Smooth muscle cell (in vitro differentiated cells): ENCODE measurements at regions not wholly inside any gene's neighbourhood (a gene's known extent, or its start where the extent isn't known, plus 50 kb on each side); places are given as distances from the start of the nearest gene placed in this dataset.

Source experiments
- DNase-seq: peaks from one replicate; lab custom pipeline; 2025; ENCODE audit not compliant: unreplicated experiment; lab: John Stamatoyannopoulos, UW
- H2AFZ ChIP-seq: fragments of 200-600 bp; sonication (generic); 2 replicates; pipeline ENCODE4 v1.6.0; 2016; ENCODE audit warnings: antibody characterized with exemption, low read depth, mild to moderate bottlenecking
- H3F3A ChIP-seq: fragments of 200-600 bp; sonication (generic); 2 replicates; pipeline ENCODE4 v1.6.0; 2017; ENCODE audit warnings: antibody characterized with exemption, low read depth
- H3K27ac ChIP-seq: fragments of 200-600 bp; sonication (generic); 2 replicates; pipeline ENCODE4 v1.5.1; 2016; ENCODE audit warnings: low read depth, mild to moderate bottlenecking
- H3K27me3 ChIP-seq: fragments of 200-600 bp; sonication (generic); 2 replicates; pipeline ENCODE4 v1.6.1; 2016; ENCODE audit warnings: low read depth, mild to moderate bottlenecking
- H3K36me3 ChIP-seq: fragments of 200-600 bp; sonication (generic); 2 replicates; pipeline ENCODE4 v1.5.1; 2016; ENCODE audit warnings: low read depth
- H3K4me1 ChIP-seq: fragments of 200-600 bp; sonication (generic); 2 replicates; pipeline ENCODE4 v1.5.1; 2016; ENCODE audit warnings: low read depth
- H3K4me2 ChIP-seq: fragments of 200-600 bp; sonication (generic); 2 replicates; pipeline ENCODE4 v1.6.0; 2016; ENCODE audit warnings: mild to moderate bottlenecking
- H3K4me3 ChIP-seq: fragments of 200-600 bp; sonication (generic); 2 replicates; pipeline ENCODE4 v1.5.1; 2016; ENCODE audit warnings: mild to moderate bottlenecking
- H3K79me2 ChIP-seq: fragments of 200-600 bp; sonication (generic); 2 replicates; pipeline ENCODE4 v1.6.0; 2016; ENCODE audit warnings: low read depth, mild to moderate bottlenecking
- H3K9ac ChIP-seq: fragments of 200-600 bp; sonication (generic); 2 replicates; pipeline ENCODE4 v1.6.0; 2016; ENCODE audit warnings: low read depth
- H3K9me3 ChIP-seq: fragments of 200-600 bp; sonication (generic); replicated peaks from 2 replicates; pipeline ENCODE4 v1.5.1; 2016; ENCODE audit warnings: low read depth
- H4K20me1 ChIP-seq: fragments of 200-600 bp; sonication (generic); 2 replicates; pipeline ENCODE4 v1.6.0; 2016; ENCODE audit warnings: low read depth
- CTCF ChIP-seq: fragments of 200-600 bp; sonication (generic); IDR thresholded peaks from 2 replicates; pipeline ENCODE4 v1.5.1; 2017; ENCODE audit warnings: borderline replicate concordance, mild to moderate bottlenecking, antibody characterized with exemption; ENCODE audit not compliant: insufficient read depth, poor library complexity, severe bottlenecking
- WGBS: methylation state at CpG from one replicate; pipeline ENCODE4 v1.1.7; 2016; ENCODE audit warnings: low lambda C conversion rate; 5-methylcytosine and 5-hydroxymethylcytosine counted together

DNA sequence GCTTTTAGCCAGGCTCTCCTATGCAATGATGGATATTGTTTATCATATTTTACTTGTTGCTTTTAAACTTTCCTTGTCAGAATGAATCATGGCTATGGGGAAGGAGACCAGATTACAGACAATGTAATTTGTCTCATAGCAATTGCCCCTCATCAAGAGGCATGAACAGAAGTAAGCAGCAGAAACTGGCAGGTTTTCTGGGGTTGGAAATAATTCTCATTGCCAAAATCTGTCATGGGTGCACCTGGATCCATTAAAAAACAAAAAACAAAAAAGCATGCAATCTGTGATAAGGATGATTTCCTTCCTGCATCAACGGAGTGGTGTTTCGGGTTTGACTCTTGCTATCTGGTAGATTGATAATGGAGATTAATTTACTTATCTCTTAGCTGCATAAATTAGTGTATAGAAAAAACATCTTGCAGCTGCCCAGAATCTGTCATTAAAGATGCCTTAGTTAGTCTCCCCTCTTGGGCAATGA, 419.6 kb downstream of the SOX11 start:
- Histone ChIP-seq H3K4me2 (no peak overlapping the region), H3K36me3 (no peaks in the 10 kb centered on the region), H3K27me3 (no peaks in the 10 kb centered on the region), H3K9me3 (no peaks in the 10 kb centered on the region), H3K9ac (no peak overlapping the region), H3K4me3 (no peak overlapping the region), H3K27ac (no peak overlapping the region), H3K79me2 (no peaks in the 10 kb centered on the region), H3F3A (no peaks in the 10 kb centered on the region), H3K4me1 (peaks cover 16% of the 10 kb centered on the region), H2AFZ (no peak overlapping the region), H4K20me1 (no peaks in the 10 kb centered on the region)
- DNase-seq: no peak
- no peak for TF ChIP-seq CTCF
- WGBS: 87% methylated on average over 2 of the region's 2 CpGs

DNA sequence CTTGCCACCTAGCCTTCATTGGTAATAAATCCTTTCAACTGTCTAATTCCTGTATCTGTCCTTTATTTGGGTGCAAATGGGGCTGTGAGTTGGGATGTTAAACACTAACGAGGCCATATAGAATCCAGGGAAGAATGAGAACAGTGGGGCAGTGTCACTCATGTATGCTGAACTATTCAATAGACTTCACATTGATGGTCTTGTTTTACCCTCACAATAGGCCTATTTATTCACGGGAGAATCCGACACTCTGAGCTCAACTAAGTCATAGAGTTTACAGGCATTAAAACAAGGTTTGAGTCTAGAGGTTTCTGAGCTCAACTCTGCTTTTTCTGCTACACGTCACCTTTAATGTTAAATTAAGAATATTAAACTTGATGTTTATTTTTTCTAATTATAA, 421.6 kb downstream of the SOX11 start:
- no peak for TF ChIP-seq CTCF
- no peaks in the 10 kb centered on the region for H3K36me3 ChIP-seq
- H2AFZ ChIP-seq: no peak overlapping the region
- WGBS: 94% methylated on average over 4 of the region's 4 CpGs
- no peak for DNase-seq
- H3K4me1 ChIP-seq: peaks cover 16% of the 10 kb centered on the region
- no peak overlapping the region for H3K4me2 ChIP-seq
- H3K9ac ChIP-seq: no peak overlapping the region
- H3F3A ChIP-seq: no peaks in the 10 kb centered on the region
- no peak overlapping the region for H3K4me3 ChIP-seq
- H3K9me3 ChIP-seq: no peaks in the 10 kb centered on the region
- no peak overlapping the region for H3K27ac ChIP-seq
- no peaks in the 10 kb centered on the region for H3K79me2 ChIP-seq
- no peaks in the 10 kb centered on the region for H3K27me3 ChIP-seq
- H4K20me1 ChIP-seq: no peaks in the 10 kb centered on the region

DNA sequence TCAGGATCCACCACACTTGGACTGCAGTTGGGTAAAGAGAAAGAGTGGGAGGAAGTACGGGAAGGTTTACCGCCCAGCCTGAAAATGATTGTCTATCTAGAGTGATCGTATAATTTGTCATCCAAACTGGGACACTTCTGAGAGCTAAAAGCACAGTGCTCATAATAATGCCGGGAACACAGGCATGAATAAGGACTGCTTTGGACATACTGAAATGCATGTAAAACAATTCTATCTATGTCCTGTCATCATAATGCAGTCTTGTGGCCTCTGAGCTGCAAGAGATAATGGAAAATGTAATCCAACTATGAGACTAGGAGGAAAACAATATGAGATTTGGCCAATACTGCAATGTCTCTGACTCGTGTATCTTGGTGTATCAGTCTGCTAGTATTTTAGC, 435.5 kb downstream of the SOX11 start:
- no peaks in the 10 kb centered on the region for H3K27me3 ChIP-seq
- no peak for TF ChIP-seq CTCF
- WGBS: 88% methylated on average over 5 of the region's 5 CpGs
- H3K9me3 ChIP-seq: no peaks in the 10 kb centered on the region
- no peaks in the 10 kb centered on the region for H3F3A ChIP-seq
- H3K36me3 ChIP-seq: no peaks in the 10 kb centered on the region
- no peaks in the 10 kb centered on the region for H3K4me1 ChIP-seq
- H3K9ac ChIP-seq: no peak overlapping the region
- H3K4me3 ChIP-seq: no peak overlapping the region
- H3K4me2 ChIP-seq: no peak overlapping the region
- no peak for DNase-seq
- H2AFZ ChIP-seq: no peak overlapping the region
- H3K27ac ChIP-seq: no peak overlapping the region
- H4K20me1 ChIP-seq: no peaks in the 10 kb centered on the region
- H3K79me2 ChIP-seq: no peaks in the 10 kb centered on the region

GRCh38 chr2:6139142-6139541, 447.0 kb downstream of the SOX11 start:
- H3F3A ChIP-seq: no peaks in the 10 kb centered on the region
- no peak overlapping the region for H2AFZ ChIP-seq
- no peaks in the 10 kb centered on the region for H3K36me3 ChIP-seq
- H3K4me2 ChIP-seq: no peak overlapping the region
- no peak for DNase-seq
- no peak overlapping the region for H3K9ac ChIP-seq
- H3K27ac ChIP-seq: no peak overlapping the region
- no peaks in the 10 kb centered on the region for H3K9me3 ChIP-seq
- H3K79me2 ChIP-seq: no peaks in the 10 kb centered on the region
- H3K4me3 ChIP-seq: no peak overlapping the region
- H3K27me3 ChIP-seq: no peaks in the 10 kb centered on the region
- WGBS: 82% methylated on average over 3 of the region's 3 CpGs
- TF ChIP-seq CTCF: no peak
- H4K20me1 ChIP-seq: no peaks in the 10 kb centered on the region
- H3K4me1 ChIP-seq: no peaks in the 10 kb centered on the region
